ENCODE measurements at regions not wholly inside any gene's neighbourhood (a gene's known extent, or its start where the extent isn't known, plus 50 kb on each side); places are given as distances from the start of the nearest gene placed in this dataset.

GRCh38 chr2:18336975-18337374, 223.5 kb downstream of the RDH14 start:
- TF ChIP-seq POLR2A (IDR thresholded peaks at IDR 0.05): no peak
- no peak for TF ChIP-seq CTCF (IDR thresholded peaks at IDR 0.05)
